Keratinocyte (primary cell): ENCODE measurements at regions not wholly inside any gene's neighbourhood (a gene's known extent, or its start where the extent isn't known, plus 50 kb on each side); places are given as distances from the start of the nearest gene placed in this dataset.

ENCODE experiments used
- DNase-seq: peaks from one replicate; pipeline ENCODE4 v3.0.0-alpha.2; 2011; ENCODE audit warnings: low read depth, missing footprints, low spot score
- FAIRE-seq: peaks from 2 replicates; lab custom pipeline; 2011; peaks lifted over from hg19 to GRCh38; lab: Jason Lieb, UNC
- H2AFZ ChIP-seq: 2 replicates; pipeline ENCODE4 v1.6.0; 2012; ENCODE audit warnings: low read length, control low read depth, inconsistent platforms; ENCODE audit not compliant: control insufficient read depth
- H3K27ac ChIP-seq: 2 replicates; pipeline ENCODE4 v1.5.1; 2011; ENCODE audit warnings: low read length; ENCODE audit not compliant: control insufficient read depth, insufficient read depth
- H3K27me3 ChIP-seq: 3 replicates; pipeline ENCODE4 v1.6.0; 2011; ENCODE audit warnings: low read length; ENCODE audit not compliant: control insufficient read depth, insufficient read depth; ENCODE audit errors: extremely low read depth
- H3K36me3 ChIP-seq, 2 experiments: 2 replicates in 1 of 2; 3 replicates in 1 of 2; pipeline ENCODE4 v1.5.1; 2011; ENCODE audit warnings: low read length in 2 of 2, mild to moderate bottlenecking in 1 of 2; ENCODE audit not compliant: control insufficient read depth in 2 of 2, insufficient read depth in 2 of 2; ENCODE audit errors: extremely low read depth in 1 of 2
- H3K4me1 ChIP-seq: 3 replicates; pipeline ENCODE4 v1.5.1; 2011; ENCODE audit warnings: low read length; ENCODE audit not compliant: control insufficient read depth, insufficient read depth; ENCODE audit errors: extremely low read depth
- H3K4me2 ChIP-seq: 3 replicates; pipeline ENCODE4 v1.6.0; 2011; ENCODE audit warnings: low read depth, low read length; ENCODE audit not compliant: control insufficient read depth, insufficient read depth; ENCODE audit errors: extremely low read depth
- H3K4me3 ChIP-seq, 3 experiments: fragments of 200-600 bp in 1 of 3; sonication (generic) in 1 of 3; 2 replicates in 2 of 3; 3 replicates in 1 of 3; pipeline ENCODE4 v1.5.1; 2011 to 2016; ENCODE audit warnings: low read length in 3 of 3, mild to moderate bottlenecking in 3 of 3, control low read depth in 2 of 3, inconsistent platforms in 1 of 3, low read depth in 1 of 3, mixed read lengths in 1 of 3, mixed run types in 1 of 3, moderate library complexity in 1 of 3; ENCODE audit not compliant: control insufficient read depth in 2 of 3, insufficient read depth in 2 of 3; ENCODE audit errors: extremely low read depth in 1 of 3
- H3K79me2 ChIP-seq: 2 replicates; pipeline ENCODE4 v1.6.0; 2012; ENCODE audit warnings: low read length; ENCODE audit not compliant: control insufficient read depth, insufficient read depth
- H3K9ac ChIP-seq: 3 replicates; pipeline ENCODE4 v1.6.0; 2011; ENCODE audit warnings: low read length; ENCODE audit not compliant: control insufficient read depth, insufficient read depth; ENCODE audit errors: extremely low read depth
- H3K9me1 ChIP-seq: 3 replicates; pipeline ENCODE4 v1.6.0; 2011; ENCODE audit warnings: low read length; ENCODE audit not compliant: control insufficient read depth, insufficient read depth; ENCODE audit errors: extremely low read depth
- H3K9me3 ChIP-seq: 2 replicates; pipeline ENCODE4 v1.5.1; 2012; ENCODE audit warnings: low read depth, low read length; ENCODE audit not compliant: control insufficient read depth
- H4K20me1 ChIP-seq: 3 replicates; pipeline ENCODE4 v1.6.0; 2011; ENCODE audit warnings: low read length; ENCODE audit not compliant: control insufficient read depth, insufficient read depth; ENCODE audit errors: extremely low read depth
- CTCF ChIP-seq, 3 experiments: IDR thresholded peaks in 1 of 3; conservative IDR thresholded peaks in 1 of 3; optimal IDR thresholded peaks in 1 of 3; 2 replicates in 2 of 3; 3 replicates in 1 of 3; pipeline versions ENCODE3 to v1.5.1; 2011; ENCODE audit warnings: low read length in 3 of 3, mild to moderate bottlenecking in 3 of 3, moderate library complexity in 2 of 3, control low read depth in 1 of 3, inconsistent platforms in 1 of 3; ENCODE audit not compliant: insufficient read depth in 2 of 3; ENCODE audit errors: extremely low read depth in 1 of 3
- EZH2 ChIP-seq: IDR thresholded peaks from one replicate; pipeline ENCODE4 v1.6.1; 2012; ENCODE audit warnings: inconsistent platforms, mild to moderate bottlenecking, low read length, moderate library complexity
- dilution Hi-C: fragments of 300-500 bp; cut with MboI; formaldehyde crosslinking; loops from one replicate; pipeline ENCODE4 v1.7.0; 2020; ENCODE audit warnings: low sequenced_read_pairs; ENCODE audit not compliant: extremely low pct_ligation_motif_present

- no peaks in the 10 kb centered on the region for H4K20me1 ChIP-seq
- no peaks in the 10 kb centered on the region for H3K36me3 ChIP-seq
- H3K4me3 ChIP-seq: no peak overlapping the region
- H3K27ac ChIP-seq: no peak overlapping the region
- H3K79me2 ChIP-seq: no peaks in the 10 kb centered on the region
- H2AFZ ChIP-seq: no peak overlapping the region
- DNase-seq (no peak), FAIRE-seq (no peak)
- H3K9ac ChIP-seq: no peak overlapping the region
- H3K9me3 ChIP-seq: no peaks in the 10 kb centered on the region
- no peaks in the 10 kb centered on the region for H3K4me1 ChIP-seq
- H3K9me1 ChIP-seq: no peaks in the 10 kb centered on the region
- dilution Hi-C loops: no loop called here
- TF ChIP-seq EZH2: no peak
- H3K4me2 ChIP-seq: no peak overlapping the region
- H3K27me3 ChIP-seq: peaks cover 4% of the 10 kb centered on the region
Measured at GRCh38 chr5:109938453-109938852, 248.7 kb downstream of the MAN2A1 start.

DNA sequence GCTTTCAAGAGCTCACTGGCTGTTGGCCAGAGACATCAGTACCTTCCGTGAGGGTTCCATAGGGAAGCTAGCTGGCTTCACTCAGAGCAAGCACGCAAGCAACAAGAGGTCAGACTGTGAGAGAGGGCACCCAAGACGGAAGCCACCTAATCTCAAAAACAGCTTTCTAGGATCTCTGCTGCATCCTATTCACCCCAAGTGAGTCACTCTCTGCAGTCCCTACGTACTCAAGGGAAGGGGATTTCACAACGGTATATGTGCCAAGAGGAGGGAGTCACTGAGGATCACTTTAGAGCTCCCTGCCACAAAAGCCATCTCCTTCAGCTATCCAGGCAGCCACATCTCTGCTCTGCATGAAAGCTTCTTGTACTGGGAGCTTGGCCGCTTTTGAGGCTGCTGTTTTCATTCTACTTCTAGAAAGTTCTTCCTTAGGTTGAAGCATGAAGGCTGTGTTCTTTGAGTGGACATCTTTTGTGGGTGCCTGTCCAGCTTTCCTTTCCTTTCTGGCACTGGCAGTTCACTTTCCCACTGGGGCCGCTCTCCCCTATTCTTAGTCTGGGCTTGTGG is 249.5 kb downstream of the MAN2A1 start:
- Histone ChIP-seq H3K27ac (no peak overlapping the region), H3K4me3 (no peak overlapping the region), H3K36me3 (no peaks in the 10 kb centered on the region), H4K20me1 (no peaks in the 10 kb centered on the region), H3K9me1 (no peaks in the 10 kb centered on the region), H2AFZ (no peak overlapping the region), H3K9ac (no peak overlapping the region), H3K4me1 (no peaks in the 10 kb centered on the region), H3K4me2 (no peak overlapping the region), H3K27me3 (peaks cover 4% of the 10 kb centered on the region), H3K9me3 (no peaks in the 10 kb centered on the region), H3K79me2 (no peaks in the 10 kb centered on the region)
- TF ChIP-seq CTCF (optimal IDR thresholded peaks at IDR 0.05 in 1 of 3, IDR thresholded peaks at IDR 0.05 in 1 of 3, conservative IDR thresholded peaks at IDR 0.05 in 1 of 3; ENCODE audit: extremely low read depth in 1 of 3, insufficient read depth in 2 of 3, low read length in 3 of 3): no peak
- no peak for TF ChIP-seq EZH2
- no peak for DNase-seq
- no peak for FAIRE-seq
- dilution Hi-C loops: no loop called here

DNA sequence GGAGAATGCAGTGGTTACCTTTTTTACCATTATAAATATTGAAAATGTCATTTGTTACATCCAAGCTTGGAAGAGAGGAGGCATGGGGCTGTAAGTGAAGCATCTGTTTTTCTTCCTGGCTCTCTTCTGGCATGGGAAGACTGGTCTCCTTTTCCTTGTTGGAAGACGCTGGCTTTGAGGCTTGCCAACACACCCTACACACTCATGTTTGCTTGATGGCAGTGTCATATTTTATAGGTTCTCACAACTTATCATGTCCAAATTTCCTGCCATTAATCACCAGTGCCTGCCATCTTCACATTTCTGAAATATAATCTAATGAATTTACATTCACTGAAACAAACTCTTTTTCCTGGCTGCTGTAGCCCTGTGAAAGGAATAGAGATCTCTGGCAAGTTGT is 252.9 kb downstream of the MAN2A1 start:
- no peaks in the 10 kb centered on the region for H3K4me1 ChIP-seq
- no peak for TF ChIP-seq CTCF (optimal IDR thresholded peaks at IDR 0.05 in 1 of 3, IDR thresholded peaks at IDR 0.05 in 1 of 3, conservative IDR thresholded peaks at IDR 0.05 in 1 of 3; ENCODE audit: extremely low read depth in 1 of 3, insufficient read depth in 2 of 3, low read length in 3 of 3)
- TF ChIP-seq EZH2: no peak

More for the DNA sequence above, 252.9 kb downstream of the MAN2A1 start:
- H3K4me2 ChIP-seq: no peak overlapping the region
- H3K27ac ChIP-seq: no peak overlapping the region
- dilution Hi-C loops: no loop called here
- no peaks in the 10 kb centered on the region for H4K20me1 ChIP-seq
- no peak overlapping the region for H3K4me3 ChIP-seq
- no peaks in the 10 kb centered on the region for H3K9me3 ChIP-seq
- no peak overlapping the region for H3K9ac ChIP-seq
- no peaks in the 10 kb centered on the region for H3K79me2 ChIP-seq
- H2AFZ ChIP-seq: no peak overlapping the region
- no peaks in the 10 kb centered on the region for H3K36me3 ChIP-seq
- DNase-seq (no peak), FAIRE-seq (no peak)
- no peaks in the 10 kb centered on the region for H3K9me1 ChIP-seq
- H3K27me3 ChIP-seq: peaks cover 4% of the 10 kb centered on the region
